ENCODE measurements at regions not wholly inside any gene's neighbourhood (a gene's known extent, or its start where the extent isn't known, plus 50 kb on each side); places are given as distances from the start of the nearest gene placed in this dataset.

- FAIRE-seq (no peak), DNase-seq (ENCODE audit: insufficient read length) (no peak)
- TF ChIP-seq POLR2A (IDR thresholded peaks at IDR 0.05; ENCODE audit: low read depth, low read length), result no peak
- no peak for TF ChIP-seq TAF1 (IDR thresholded peaks at IDR 0.05; ENCODE audit: borderline replicate concordance, low read depth, low read length)
- no peak for TF ChIP-seq POLR2AphosphoS5 (IDR thresholded peaks at IDR 0.05; ENCODE audit: low read depth, low read length)
Measured at GRCh38 chr15:93203036-93203435, 114.0 kb upstream of the RGMA start.

GRCh38 chr15:93202405-93202804 is 113.4 kb upstream of the RGMA start:
- DNase-seq (ENCODE audit: insufficient read length), result no peak
- TF ChIP-seq POLR2AphosphoS5 (IDR thresholded peaks at IDR 0.05; ENCODE audit: low read depth, low read length), result no peak
- no peak for TF ChIP-seq TAF1 (IDR thresholded peaks at IDR 0.05; ENCODE audit: borderline replicate concordance, low read depth, low read length)
- TF ChIP-seq POLR2A (IDR thresholded peaks at IDR 0.05; ENCODE audit: low read depth, low read length), result no peak
- FAIRE-seq, result no peak

GRCh38 chr15:93201940-93202339 is 112.9 kb upstream of the RGMA start:
- TF ChIP-seq POLR2AphosphoS5 (IDR thresholded peaks at IDR 0.05; ENCODE audit: low read depth, low read length), result no peak
- TF ChIP-seq POLR2A (IDR thresholded peaks at IDR 0.05; ENCODE audit: low read depth, low read length), result no peak
- no peak for TF ChIP-seq TAF1 (IDR thresholded peaks at IDR 0.05; ENCODE audit: borderline replicate concordance, low read depth, low read length)
- DNase-seq (ENCODE audit: insufficient read length) (no peak), FAIRE-seq (no peak)

GRCh38 chr15:93200837-93201226 is 111.8 kb upstream of the RGMA start:
- TF ChIP-seq POLR2A (IDR thresholded peaks at IDR 0.05; ENCODE audit: low read depth, low read length), result no peak
- DNase-seq (ENCODE audit: insufficient read length) (no peak), FAIRE-seq (no peak)

- no peak for FAIRE-seq
- DNase-seq (ENCODE audit: insufficient read length), result no peak
- TF ChIP-seq POLR2AphosphoS5 (IDR thresholded peaks at IDR 0.05; ENCODE audit: low read depth, low read length), result no peak
- no peak for TF ChIP-seq POLR2A (IDR thresholded peaks at IDR 0.05; ENCODE audit: low read depth, low read length)
- TF ChIP-seq TAF1 (IDR thresholded peaks at IDR 0.05; ENCODE audit: borderline replicate concordance, low read depth, low read length), result no peak
Measured at GRCh38 chr15:93200081-93200836, 111.2 kb upstream of the RGMA start.

GRCh38 chr15:93196135-93196670 is 107.2 kb upstream of the RGMA start:
- DNase-seq (ENCODE audit: insufficient read length), result no peak
- TF ChIP-seq TAF1 (IDR thresholded peaks at IDR 0.05; ENCODE audit: borderline replicate concordance, low read depth, low read length), result no peak
- no peak for TF ChIP-seq POLR2A (IDR thresholded peaks at IDR 0.05; ENCODE audit: low read depth, low read length)
- TF ChIP-seq POLR2AphosphoS5 (IDR thresholded peaks at IDR 0.05; ENCODE audit: low read depth, low read length), result no peak
- FAIRE-seq, result no peak

- TF ChIP-seq POLR2AphosphoS5 (IDR thresholded peaks at IDR 0.05; ENCODE audit: low read depth, low read length) (no peak), TAF1 (IDR thresholded peaks at IDR 0.05; ENCODE audit: borderline replicate concordance, low read depth, low read length) (no peak), POLR2A (IDR thresholded peaks at IDR 0.05; ENCODE audit: low read depth, low read length) (no peak)
- FAIRE-seq (no peak), DNase-seq (ENCODE audit: insufficient read length) (no peak)
Measured at GRCh38 chr15:93195109-93195508, 106.1 kb upstream of the RGMA start.

GRCh38 chr15:93190238-93190637 is 101.2 kb upstream of the RGMA start:
- no peak for TF ChIP-seq TAF1 (IDR thresholded peaks at IDR 0.05; ENCODE audit: borderline replicate concordance, low read depth, low read length)
- no peak for TF ChIP-seq POLR2A (IDR thresholded peaks at IDR 0.05; ENCODE audit: low read depth, low read length)
- TF ChIP-seq POLR2AphosphoS5 (IDR thresholded peaks at IDR 0.05; ENCODE audit: low read depth, low read length), result no peak
- FAIRE-seq, result no peak
- DNase-seq (ENCODE audit: insufficient read length), result no peak

- no peak for DNase-seq (ENCODE audit: insufficient read length)
- FAIRE-seq, result no peak
- TF ChIP-seq POLR2A (IDR thresholded peaks at IDR 0.05; ENCODE audit: low read depth, low read length) (no peak), TAF1 (IDR thresholded peaks at IDR 0.05; ENCODE audit: borderline replicate concordance, low read depth, low read length) (no peak), POLR2AphosphoS5 (IDR thresholded peaks at IDR 0.05; ENCODE audit: low read depth, low read length) (no peak)
Measured at GRCh38 chr15:93189561-93189960, 100.5 kb upstream of the RGMA start.

GRCh38 chr15:93188236-93188635 is 99.2 kb upstream of the RGMA start:
- TF ChIP-seq POLR2A (IDR thresholded peaks at IDR 0.05; ENCODE audit: low read depth, low read length), result no peak
- no peak for TF ChIP-seq TAF1 (IDR thresholded peaks at IDR 0.05; ENCODE audit: borderline replicate concordance, low read depth, low read length)
- TF ChIP-seq POLR2AphosphoS5 (IDR thresholded peaks at IDR 0.05; ENCODE audit: low read depth, low read length), result no peak
- FAIRE-seq (no peak), DNase-seq (ENCODE audit: insufficient read length) (no peak)

- DNase-seq (ENCODE audit: insufficient read length) (no peak), FAIRE-seq (no peak)
- TF ChIP-seq POLR2A (IDR thresholded peaks at IDR 0.05; ENCODE audit: low read depth, low read length) (no peak), POLR2AphosphoS5 (IDR thresholded peaks at IDR 0.05; ENCODE audit: low read depth, low read length) (no peak), TAF1 (IDR thresholded peaks at IDR 0.05; ENCODE audit: borderline replicate concordance, low read depth, low read length) (no peak)
Measured at GRCh38 chr15:93185796-93186195, 96.8 kb upstream of the RGMA start.

GRCh38 chr15:93182703-93183205 is 93.7 kb upstream of the RGMA start:
- DNase-seq (ENCODE audit: insufficient read length) (no peak), FAIRE-seq (no peak)
- TF ChIP-seq TAF1 (IDR thresholded peaks at IDR 0.05; ENCODE audit: borderline replicate concordance, low read depth, low read length) (no peak), POLR2AphosphoS5 (IDR thresholded peaks at IDR 0.05; ENCODE audit: low read depth, low read length) (no peak)
